ENCODE measurements at regions not wholly inside any gene's neighbourhood (a gene's known extent, or its start where the extent isn't known, plus 50 kb on each side); places are given as distances from the start of the nearest gene placed in this dataset.

DNA sequence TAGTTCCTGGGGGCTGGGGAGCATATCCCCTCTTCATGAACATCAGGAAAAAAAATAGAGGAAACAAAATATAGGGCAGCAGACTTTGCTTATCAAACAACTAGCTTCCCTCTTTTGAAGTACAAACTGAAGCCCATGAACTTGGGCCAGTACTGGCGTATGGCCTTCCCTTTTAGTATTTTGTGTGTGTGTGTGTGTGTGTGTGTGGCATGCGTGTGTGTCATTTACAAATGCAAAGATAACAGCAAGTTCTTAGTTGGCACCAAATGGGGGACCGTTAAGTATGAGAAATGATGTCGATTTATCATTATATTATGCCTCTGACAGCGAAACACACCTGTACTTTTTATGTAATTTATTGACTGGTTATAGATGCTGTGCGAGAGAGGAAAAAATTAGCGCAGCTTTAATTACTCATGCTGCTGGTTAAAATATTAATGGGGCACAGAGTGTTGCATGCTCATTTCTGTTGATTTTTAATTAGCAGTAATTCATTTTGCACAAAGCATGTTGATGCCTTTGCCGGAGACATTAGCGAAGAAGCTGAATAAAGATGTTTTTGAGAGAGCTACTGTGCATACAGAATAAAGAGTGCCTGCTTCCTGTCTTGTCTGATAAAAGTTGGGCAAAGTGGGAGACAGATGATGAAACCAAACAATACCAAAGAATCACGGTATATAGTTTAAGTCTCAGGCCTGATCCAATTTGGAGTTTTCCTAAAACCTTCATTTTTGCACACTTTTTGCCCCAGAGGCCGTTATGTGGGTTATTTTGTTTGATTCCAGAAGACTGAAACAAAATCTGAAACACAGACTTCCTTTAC is 297.1 kb downstream of the SATB1 start:
- Mint-ChIP-seq H3K4me3 (no peak overlapping the region), H3K36me3 (ENCODE audit: insufficient read depth) (peaks cover 1% of the 10 kb centered on the region), H3K9me3 (no peaks in the 10 kb centered on the region), H3K4me1 (no peaks in the 10 kb centered on the region), H3K27me3 (no peaks in the 10 kb centered on the region), H3K27ac (ENCODE audit: low read depth) (no peak overlapping the region)
- ATAC-seq (replicated peaks; ENCODE audit: extremely low read depth, poor library complexity, severe bottlenecking) = no peak
- no peak for DNase-seq (ENCODE audit: low spot score in 2 of 2)

DNA sequence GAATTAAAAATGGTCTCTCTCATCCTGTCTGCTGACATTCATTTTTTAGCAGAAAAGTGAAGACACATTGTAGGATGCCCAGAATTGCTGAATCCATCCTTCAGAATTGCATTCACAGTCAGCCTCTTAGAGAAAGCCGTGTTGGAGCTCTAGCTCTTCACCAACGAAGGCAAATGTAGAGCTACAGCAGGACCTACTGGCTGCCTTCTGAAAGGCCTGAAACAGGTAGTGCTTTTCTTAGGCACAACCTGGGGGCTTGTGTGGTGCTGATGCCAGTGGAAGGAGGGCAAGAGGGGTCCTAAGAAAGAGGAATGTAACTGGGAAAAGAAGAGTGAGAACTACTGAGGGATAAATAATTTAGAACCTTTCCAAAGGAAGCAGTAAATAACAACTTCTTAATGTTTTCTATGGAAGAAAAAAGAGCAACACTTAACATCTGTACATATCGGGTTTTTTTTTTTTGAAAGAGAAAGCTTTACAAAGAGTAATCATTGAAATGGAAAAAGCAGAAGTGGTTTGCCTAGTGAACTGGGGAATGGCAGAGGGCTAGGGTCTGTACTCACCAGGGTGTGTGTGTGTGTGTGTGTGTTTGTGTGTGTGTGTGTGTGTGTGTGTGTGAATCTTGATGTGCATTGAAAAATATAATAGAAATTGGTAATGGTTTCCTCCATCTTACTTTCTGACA is 297.8 kb downstream of the SATB1 start:
- H3K9me3 Mint-ChIP-seq = no peaks in the 10 kb centered on the region
- H3K27me3 Mint-ChIP-seq = no peaks in the 10 kb centered on the region
- DNase-seq (ENCODE audit: low spot score in 2 of 2) = no peak
- no peak overlapping the region for H3K4me3 Mint-ChIP-seq
- H3K4me1 Mint-ChIP-seq = no peaks in the 10 kb centered on the region
- no peak for ATAC-seq (replicated peaks; ENCODE audit: extremely low read depth, poor library complexity, severe bottlenecking)
- H3K36me3 Mint-ChIP-seq (ENCODE audit: insufficient read depth) = peaks cover 1% of the 10 kb centered on the region
- H3K27ac Mint-ChIP-seq (ENCODE audit: low read depth) = no peak overlapping the region

DNA sequence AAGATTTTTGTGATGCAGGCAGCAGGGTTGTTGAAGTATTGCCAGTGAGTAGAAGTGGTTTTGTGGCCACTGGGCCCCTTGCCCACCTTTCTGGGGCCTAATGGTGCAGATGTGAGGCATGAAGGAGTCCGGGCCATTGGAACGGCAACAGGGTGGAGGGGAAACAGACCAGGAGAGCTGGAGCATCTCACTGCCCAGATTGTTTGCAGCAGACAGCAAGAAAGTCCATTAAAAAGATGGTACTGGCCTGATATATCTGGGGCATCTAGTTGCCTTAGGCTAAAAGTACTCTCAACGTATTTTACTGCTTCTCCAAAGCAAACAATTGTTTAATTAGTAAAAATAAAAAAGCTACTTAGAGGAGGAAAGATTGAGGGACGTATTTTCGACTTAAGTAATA is 298.4 kb downstream of the SATB1 start:
- no peak overlapping the region for H3K4me3 Mint-ChIP-seq
- H3K4me1 Mint-ChIP-seq = no peaks in the 10 kb centered on the region
- H3K36me3 Mint-ChIP-seq (ENCODE audit: insufficient read depth) = peaks cover 1% of the 10 kb centered on the region
- H3K27ac Mint-ChIP-seq (ENCODE audit: low read depth) = no peak overlapping the region
- ATAC-seq (replicated peaks; ENCODE audit: extremely low read depth, poor library complexity, severe bottlenecking) = no peak
- H3K27me3 Mint-ChIP-seq = no peaks in the 10 kb centered on the region
- H3K9me3 Mint-ChIP-seq = no peaks in the 10 kb centered on the region
- no peak for DNase-seq (ENCODE audit: low spot score in 2 of 2)

DNA sequence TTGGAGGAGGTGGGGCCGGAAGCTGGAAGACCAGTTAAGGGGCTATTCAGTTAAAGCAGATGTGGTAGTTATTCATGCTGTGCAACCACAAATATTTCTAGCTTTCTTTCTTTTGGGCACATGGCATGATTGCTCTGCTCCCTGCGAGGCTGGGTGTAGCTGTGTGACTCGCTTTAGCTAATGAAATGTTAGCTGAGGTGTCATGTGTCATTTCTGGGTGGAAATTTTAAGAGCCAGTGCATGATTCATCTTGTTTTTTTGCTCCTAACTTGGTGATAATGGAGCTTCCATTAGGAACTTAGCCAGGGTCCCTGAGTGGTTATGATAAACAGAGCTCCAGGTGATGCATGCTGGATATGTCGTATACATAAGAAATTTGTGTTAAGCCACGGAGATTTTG is 300.6 kb downstream of the SATB1 start:
- DNase-seq (ENCODE audit: low spot score in 2 of 2) (no peak), ATAC-seq (replicated peaks; ENCODE audit: extremely low read depth, poor library complexity, severe bottlenecking) (no peak)
- H3K9me3 Mint-ChIP-seq = no peaks in the 10 kb centered on the region
- H3K27me3 Mint-ChIP-seq = no peaks in the 10 kb centered on the region
- H3K4me3 Mint-ChIP-seq = no peak overlapping the region
- no peak overlapping the region for H3K27ac Mint-ChIP-seq (ENCODE audit: low read depth)
- no peaks in the 10 kb centered on the region for H3K4me1 Mint-ChIP-seq
- H3K36me3 Mint-ChIP-seq (ENCODE audit: insufficient read depth) = peaks cover 1% of the 10 kb centered on the region

DNA sequence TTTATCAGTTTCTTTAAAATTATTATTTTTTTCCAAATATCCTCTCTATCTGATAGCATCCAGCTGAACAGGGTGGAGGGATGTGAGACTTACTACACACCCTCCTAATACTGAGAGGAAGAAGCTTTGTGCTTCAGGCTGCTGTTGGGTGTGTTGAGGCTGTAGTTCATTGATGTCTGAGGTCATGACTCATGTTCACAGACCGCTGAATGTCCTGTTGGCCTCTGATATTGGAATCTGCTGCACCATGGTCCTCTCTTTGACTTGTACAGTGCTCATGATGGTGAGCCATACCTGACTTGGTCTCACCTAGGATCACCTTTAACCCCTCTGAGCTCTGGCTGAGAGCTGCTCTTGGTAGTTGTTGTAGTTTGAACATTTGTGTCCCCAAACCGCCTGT is 302.9 kb downstream of the SATB1 start:
- H3K4me3 Mint-ChIP-seq = no peak overlapping the region
- H3K27me3 Mint-ChIP-seq = no peaks in the 10 kb centered on the region
- H3K36me3 Mint-ChIP-seq (ENCODE audit: insufficient read depth) = no peaks in the 10 kb centered on the region
- DNase-seq (ENCODE audit: low spot score in 2 of 2) (no peak), ATAC-seq (replicated peaks; ENCODE audit: extremely low read depth, poor library complexity, severe bottlenecking) (no peak)
- no peaks in the 10 kb centered on the region for H3K4me1 Mint-ChIP-seq
- no peaks in the 10 kb centered on the region for H3K9me3 Mint-ChIP-seq
- no peak overlapping the region for H3K27ac Mint-ChIP-seq (ENCODE audit: low read depth)

DNA sequence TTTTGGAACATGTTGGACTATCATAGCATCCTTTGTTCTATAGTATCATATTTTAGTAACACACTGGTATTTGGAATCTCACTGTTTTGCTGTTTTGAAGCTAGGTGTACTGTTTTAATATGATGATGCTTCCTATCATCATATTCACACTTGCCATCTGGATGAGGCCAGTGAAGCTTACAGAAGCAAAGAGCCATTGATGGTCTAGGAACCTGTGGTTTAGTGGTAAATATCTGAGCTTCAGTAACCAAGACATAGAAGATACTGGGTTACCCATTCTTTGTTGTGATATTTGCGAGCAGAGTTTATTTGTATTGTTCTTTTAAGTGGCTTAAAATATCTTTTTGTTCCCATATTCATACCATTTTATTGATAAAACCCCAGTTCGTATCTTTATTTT is 304.1 kb downstream of the SATB1 start:
- no peaks in the 10 kb centered on the region for H3K27me3 Mint-ChIP-seq
- no peak for DNase-seq (ENCODE audit: low spot score in 2 of 2)
- H3K9me3 Mint-ChIP-seq = no peaks in the 10 kb centered on the region
- no peaks in the 10 kb centered on the region for H3K36me3 Mint-ChIP-seq (ENCODE audit: insufficient read depth)
- no peak for ATAC-seq (replicated peaks; ENCODE audit: extremely low read depth, poor library complexity, severe bottlenecking)
- H3K4me1 Mint-ChIP-seq = no peaks in the 10 kb centered on the region
- H3K27ac Mint-ChIP-seq (ENCODE audit: low read depth) = no peak overlapping the region
- H3K4me3 Mint-ChIP-seq = no peak overlapping the region

DNA sequence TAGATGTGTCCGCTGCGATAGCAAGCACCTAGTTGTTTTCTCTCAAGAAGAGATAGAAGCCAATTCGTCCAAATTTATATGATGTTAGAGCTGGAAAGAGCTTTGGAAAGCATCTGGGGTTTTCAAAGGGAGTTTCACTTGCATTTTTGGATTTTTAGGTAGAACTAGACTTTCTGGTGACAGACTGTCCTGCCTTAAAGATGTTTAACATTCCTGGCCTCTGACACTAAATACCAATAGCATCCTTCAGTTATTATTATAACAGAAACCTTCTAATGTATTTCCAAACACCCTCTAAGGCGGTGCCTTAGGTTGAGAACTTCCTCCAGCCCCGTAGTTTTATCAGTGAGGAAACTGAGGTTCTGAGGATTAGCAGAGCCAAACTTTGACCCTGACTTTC is 305.3 kb downstream of the SATB1 start:
- ATAC-seq (replicated peaks; ENCODE audit: extremely low read depth, poor library complexity, severe bottlenecking) = no peak
- H3K4me1 Mint-ChIP-seq = no peaks in the 10 kb centered on the region
- no peaks in the 10 kb centered on the region for H3K27me3 Mint-ChIP-seq
- no peak overlapping the region for H3K27ac Mint-ChIP-seq (ENCODE audit: low read depth)
- H3K4me3 Mint-ChIP-seq = no peak overlapping the region
- no peak for DNase-seq (ENCODE audit: low spot score in 2 of 2)
- no peaks in the 10 kb centered on the region for H3K9me3 Mint-ChIP-seq
- no peaks in the 10 kb centered on the region for H3K36me3 Mint-ChIP-seq (ENCODE audit: insufficient read depth)

GRCh38 chr3:18114894-18115293 is 310.2 kb downstream of the SATB1 start:
- H3K36me3 Mint-ChIP-seq (ENCODE audit: insufficient read depth) = no peaks in the 10 kb centered on the region
- no peaks in the 10 kb centered on the region for H3K27me3 Mint-ChIP-seq
- DNase-seq (ENCODE audit: low spot score in 2 of 2) (no peak), ATAC-seq (replicated peaks; ENCODE audit: extremely low read depth, poor library complexity, severe bottlenecking) (no peak)
- no peak overlapping the region for H3K4me3 Mint-ChIP-seq
- no peak overlapping the region for H3K27ac Mint-ChIP-seq (ENCODE audit: low read depth)
- H3K9me3 Mint-ChIP-seq = no peaks in the 10 kb centered on the region
- H3K4me1 Mint-ChIP-seq = no peaks in the 10 kb centered on the region

DNA sequence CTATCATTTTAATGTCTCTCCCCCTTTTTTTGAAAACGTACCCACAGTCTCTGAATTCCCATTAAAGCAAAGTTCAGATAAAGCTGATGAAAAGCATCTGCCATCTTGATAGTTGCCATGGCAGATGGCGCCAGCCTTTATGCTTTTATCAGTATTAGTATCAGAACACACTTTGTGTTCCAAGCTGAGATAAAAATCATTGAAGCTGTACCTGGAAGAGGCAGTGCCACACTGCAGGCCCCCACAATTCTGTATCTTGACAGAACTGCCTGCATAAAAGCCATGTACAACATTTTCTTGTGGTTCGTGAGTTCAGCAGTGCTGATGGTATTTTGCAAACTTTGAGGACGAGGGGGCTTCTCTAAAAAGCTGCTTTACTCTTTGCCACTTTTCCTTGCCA is 311.7 kb downstream of the SATB1 start:
- Mint-ChIP-seq H3K4me3 (no peak overlapping the region), H3K36me3 (ENCODE audit: insufficient read depth) (no peaks in the 10 kb centered on the region), H3K27ac (ENCODE audit: low read depth) (no peak overlapping the region), H3K27me3 (peaks cover 2% of the 10 kb centered on the region), H3K4me1 (no peaks in the 10 kb centered on the region), H3K9me3 (no peaks in the 10 kb centered on the region)
- ATAC-seq (replicated peaks; ENCODE audit: extremely low read depth, poor library complexity, severe bottlenecking) = no peak
- DNase-seq (ENCODE audit: low spot score in 2 of 2) = no peak

DNA sequence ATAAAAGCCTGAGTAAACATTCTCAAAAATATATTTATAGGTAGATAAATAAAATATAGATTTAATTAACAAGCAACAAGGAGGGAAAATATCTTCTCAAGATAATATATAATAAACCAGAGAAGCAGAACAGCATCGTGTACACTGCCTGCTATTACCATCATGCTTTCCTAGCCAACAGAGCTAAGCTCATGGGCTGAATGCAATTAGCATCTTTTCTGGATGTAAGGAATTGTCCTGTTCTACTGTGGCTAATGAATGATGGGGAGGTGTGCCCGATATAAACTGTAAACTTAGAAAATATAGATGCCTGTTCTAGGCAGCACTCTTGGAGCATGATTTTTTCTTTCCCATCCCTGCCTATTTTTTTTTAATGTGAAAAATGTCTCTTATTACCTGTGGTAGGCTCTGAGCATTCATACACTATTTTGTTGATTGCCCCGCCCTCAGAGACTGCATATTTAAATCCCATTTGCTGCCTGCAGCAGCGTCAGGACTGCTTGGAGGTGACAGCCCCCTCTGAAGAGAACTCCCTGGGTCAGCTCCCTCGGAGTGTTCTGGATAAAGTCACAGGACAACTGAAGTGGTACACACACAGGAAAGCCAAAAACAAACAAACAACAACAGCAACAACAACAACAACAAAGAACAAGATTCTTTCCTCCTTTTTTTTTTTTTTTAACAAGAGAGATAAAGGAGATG is 312.3 kb downstream of the SATB1 start:
- ATAC-seq (replicated peaks; ENCODE audit: extremely low read depth, poor library complexity, severe bottlenecking) = no peak
- no peak for DNase-seq (ENCODE audit: low spot score in 2 of 2)
- Mint-ChIP-seq H3K4me3 (no peak overlapping the region), H3K9me3 (no peaks in the 10 kb centered on the region), H3K27ac (ENCODE audit: low read depth) (peak overlapping the region; percentile 57), H3K36me3 (ENCODE audit: insufficient read depth) (no peaks in the 10 kb centered on the region), H3K4me1 (no peaks in the 10 kb centered on the region), H3K27me3 (peaks cover 8% of the 10 kb centered on the region)

DNA sequence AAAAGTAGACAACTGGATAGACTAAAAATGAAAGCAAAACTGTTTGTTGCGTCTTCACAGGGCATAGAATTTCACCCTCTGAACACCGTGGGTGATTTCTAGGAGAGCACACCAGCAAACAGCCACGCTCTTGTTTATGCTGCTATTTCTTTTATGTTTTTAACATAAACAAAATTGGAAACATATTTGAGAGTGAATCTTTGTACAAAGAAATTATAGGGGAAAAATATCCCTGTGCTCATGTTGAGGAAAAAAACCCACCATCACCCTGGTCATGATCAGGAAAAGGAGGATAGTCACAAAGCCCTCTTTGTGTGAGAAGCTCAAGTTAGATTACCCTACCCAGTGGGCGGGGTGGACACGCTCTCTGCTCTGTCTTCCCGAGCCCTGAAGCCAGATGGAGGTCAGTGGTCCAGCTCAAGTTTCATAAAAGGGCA is 313.3 kb downstream of the SATB1 start:
- no peaks in the 10 kb centered on the region for H3K4me1 Mint-ChIP-seq
- no peaks in the 10 kb centered on the region for H3K36me3 Mint-ChIP-seq (ENCODE audit: insufficient read depth)
- no peaks in the 10 kb centered on the region for H3K9me3 Mint-ChIP-seq
- peaks cover 10% of the 10 kb centered on the region for H3K27me3 Mint-ChIP-seq
- DNase-seq (ENCODE audit: low spot score in 2 of 2) (no peak), ATAC-seq (replicated peaks; ENCODE audit: extremely low read depth, poor library complexity, severe bottlenecking) (no peak)
- peak overlapping the region; percentile 57 for H3K27ac Mint-ChIP-seq (ENCODE audit: low read depth)
- peak overlapping the region; percentile 38 for H3K4me3 Mint-ChIP-seq

DNA sequence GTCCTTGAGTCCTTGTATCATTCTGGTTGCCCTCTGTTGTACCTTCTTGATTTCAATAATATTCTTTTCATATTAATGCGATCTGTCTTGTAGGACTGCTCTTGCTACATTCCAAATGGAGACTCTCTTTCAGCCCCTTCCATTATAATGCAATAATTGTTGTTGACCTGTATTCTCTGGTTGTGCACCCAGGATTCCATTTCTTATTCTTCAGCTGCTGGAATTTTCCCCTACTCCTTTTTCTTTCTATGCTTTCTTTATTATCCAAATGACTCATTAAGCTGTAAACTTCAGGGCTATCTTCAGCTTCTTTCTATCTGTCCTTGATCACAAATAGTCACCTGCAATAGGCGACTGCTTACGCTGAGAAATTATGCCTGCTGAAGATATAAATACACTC is 321.5 kb downstream of the SATB1 start:
- Mint-ChIP-seq H3K27me3 (peaks cover 52% of the 10 kb centered on the region), H3K27ac (ENCODE audit: low read depth) (no peak overlapping the region), H3K4me3 (no peak overlapping the region), H3K4me1 (no peaks in the 10 kb centered on the region), H3K36me3 (ENCODE audit: insufficient read depth) (no peaks in the 10 kb centered on the region), H3K9me3 (no peaks in the 10 kb centered on the region)
- DNase-seq (ENCODE audit: low spot score in 2 of 2) = no peak
- ATAC-seq (replicated peaks; ENCODE audit: extremely low read depth, poor library complexity, severe bottlenecking) = no peak

DNA sequence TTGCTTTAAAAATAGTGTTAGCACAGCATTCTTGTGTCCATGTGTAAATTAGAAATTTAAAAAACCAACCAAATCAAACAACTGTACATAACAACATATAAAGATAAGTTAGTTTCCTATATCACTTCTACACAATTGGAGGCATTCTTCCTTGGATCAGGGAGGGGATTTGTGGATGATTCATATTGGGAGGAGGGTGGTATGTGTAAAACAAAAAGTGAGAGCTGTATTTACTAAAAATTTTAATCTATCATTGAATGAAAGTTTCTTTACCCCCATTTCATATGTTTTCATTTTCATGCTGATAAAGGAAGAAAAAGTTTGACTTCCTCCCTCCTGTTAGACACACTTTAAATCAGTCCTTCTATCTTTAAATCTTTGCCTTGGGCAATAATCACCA is 325.0 kb downstream of the SATB1 start:
- Mint-ChIP-seq H3K9me3 (no peaks in the 10 kb centered on the region), H3K4me1 (no peaks in the 10 kb centered on the region), H3K36me3 (ENCODE audit: insufficient read depth) (no peaks in the 10 kb centered on the region), H3K4me3 (no peak overlapping the region), H3K27ac (ENCODE audit: low read depth) (no peak overlapping the region), H3K27me3 (peaks cover 62% of the 10 kb centered on the region)
- ATAC-seq (replicated peaks; ENCODE audit: extremely low read depth, poor library complexity, severe bottlenecking) (no peak), DNase-seq (ENCODE audit: low spot score in 2 of 2) (no peak)
